Ectodermal cell (in vitro differentiated cells): ENCODE measurements at regions not wholly inside any gene's neighbourhood (a gene's known extent, or its start where the extent isn't known, plus 50 kb on each side); places are given as distances from the start of the nearest gene placed in this dataset.

ENCODE experiments used
- H3K27ac ChIP-seq: 2 replicates; pipeline ENCODE4 v1.7.0; 2013; ENCODE audit warnings: mild to moderate bottlenecking, low read depth, low read length; ENCODE audit not compliant: insufficient read depth, poor library complexity, severe bottlenecking
- H3K27me3 ChIP-seq: 2 replicates; pipeline ENCODE4 v1.7.0; 2013; ENCODE audit warnings: mild to moderate bottlenecking, low read length; ENCODE audit not compliant: insufficient read depth, control insufficient read depth, poor library complexity, severe bottlenecking
- H3K36me3 ChIP-seq: one replicate; pipeline ENCODE4 v1.7.0; 2013; ENCODE audit warnings: low read length; ENCODE audit not compliant: control insufficient read depth, insufficient read depth
- H3K4me1 ChIP-seq: one replicate; pipeline ENCODE4 v1.7.0; 2013; ENCODE audit warnings: low read length; ENCODE audit not compliant: control insufficient read depth, insufficient read depth
- H3K4me3 ChIP-seq: 2 replicates; pipeline ENCODE4 v1.7.0; 2013; ENCODE audit warnings: low read depth, low read length, control low read depth; ENCODE audit not compliant: insufficient read depth
- H3K9me3 ChIP-seq: 2 replicates; pipeline ENCODE4 v1.7.0; 2013; ENCODE audit warnings: mild to moderate bottlenecking, low read length, moderate library complexity; ENCODE audit not compliant: control insufficient read depth
- WGBS, 2 experiments: methylation state at CpG; one replicate each; pipeline ENCODE4 v1.1.7; 2013; ENCODE audit warnings: missing lambda C conversion rate in 2 of 2; 5-methylcytosine and 5-hydroxymethylcytosine counted together

- H3K27me3 ChIP-seq = no peaks in the 10 kb centered on the region
- no peak overlapping the region for H3K27ac ChIP-seq
- no peaks in the 10 kb centered on the region for H3K9me3 ChIP-seq
- WGBS, 2 experiments = 86 to 93% methylated on average over 10 to 11 of the region's 11 CpGs
- no peaks in the 10 kb centered on the region for H3K4me1 ChIP-seq
- H3K36me3 ChIP-seq = no peaks in the 10 kb centered on the region
- H3K4me3 ChIP-seq = no peak overlapping the region
Observed at GRCh38 chr4:187602339-187603092, 393.1 kb upstream of the ZFP42 start.

GRCh38 chr4:187603093-187604025, 392.2 kb upstream of the ZFP42 start:
- H3K4me1 ChIP-seq = no peaks in the 10 kb centered on the region
- no peaks in the 10 kb centered on the region for H3K27me3 ChIP-seq
- no peak overlapping the region for H3K27ac ChIP-seq
- WGBS, 2 experiments = 91 to 95% methylated on average over 4 to 5 of the region's 5 CpGs
- H3K4me3 ChIP-seq = no peak overlapping the region
- no peaks in the 10 kb centered on the region for H3K36me3 ChIP-seq
- no peaks in the 10 kb centered on the region for H3K9me3 ChIP-seq

GRCh38 chr4:187604984-187605383, 390.6 kb upstream of the ZFP42 start:
- no peak overlapping the region for H3K27ac ChIP-seq
- 62% methylated on average over 9 of the region's 9 CpGs for WGBS, 2 experiments
- no peak overlapping the region for H3K4me3 ChIP-seq
- no peaks in the 10 kb centered on the region for H3K9me3 ChIP-seq
- H3K36me3 ChIP-seq = no peaks in the 10 kb centered on the region
- H3K4me1 ChIP-seq = no peaks in the 10 kb centered on the region
- H3K27me3 ChIP-seq = no peaks in the 10 kb centered on the region

GRCh38 chr4:187606581-187606980, 389.0 kb upstream of the ZFP42 start:
- H3K4me1 ChIP-seq = no peaks in the 10 kb centered on the region
- no peaks in the 10 kb centered on the region for H3K36me3 ChIP-seq
- H3K27ac ChIP-seq = no peak overlapping the region
- 33 to 67% methylated on average over 1 of the region's 1 CpG for WGBS, 2 experiments
- no peaks in the 10 kb centered on the region for H3K9me3 ChIP-seq
- H3K27me3 ChIP-seq = no peaks in the 10 kb centered on the region
- no peak overlapping the region for H3K4me3 ChIP-seq

- Histone ChIP-seq H3K4me3 (no peak overlapping the region), H3K9me3 (no peaks in the 10 kb centered on the region), H3K27me3 (no peaks in the 10 kb centered on the region), H3K36me3 (no peaks in the 10 kb centered on the region), H3K27ac (no peak overlapping the region), H3K4me1 (no peaks in the 10 kb centered on the region)
- 100% methylated on average over 1 of the region's 1 CpG; no CpG with 5 or more reads in 1 of the 2 experiments for WGBS, 2 experiments
Observed at GRCh38 chr4:187608001-187608421, 387.6 kb upstream of the ZFP42 start.

GRCh38 chr4:187612301-187612700, 383.3 kb upstream of the ZFP42 start:
- Histone ChIP-seq H3K4me3 (no peak overlapping the region), H3K9me3 (no peaks in the 10 kb centered on the region), H3K36me3 (no peaks in the 10 kb centered on the region), H3K4me1 (no peaks in the 10 kb centered on the region), H3K27me3 (no peaks in the 10 kb centered on the region), H3K27ac (no peak overlapping the region)
- 93% methylated on average over 8 of the region's 8 CpGs for WGBS, 2 experiments

- no peaks in the 10 kb centered on the region for H3K36me3 ChIP-seq
- no peaks in the 10 kb centered on the region for H3K27me3 ChIP-seq
- no peaks in the 10 kb centered on the region for H3K4me1 ChIP-seq
- H3K9me3 ChIP-seq = no peaks in the 10 kb centered on the region
- no peak overlapping the region for H3K27ac ChIP-seq
- no peak overlapping the region for H3K4me3 ChIP-seq
- WGBS, 2 experiments = 94 to 95% methylated on average over 46 of the region's 46 CpGs
Observed at GRCh38 chr4:187613089-187613839, 382.3 kb upstream of the ZFP42 start.

GRCh38 chr4:187615972-187616371, 379.6 kb upstream of the ZFP42 start:
- H3K27me3 ChIP-seq = no peaks in the 10 kb centered on the region
- no peak overlapping the region for H3K4me3 ChIP-seq
- H3K9me3 ChIP-seq = no peaks in the 10 kb centered on the region
- 100% methylated on average over 1 of the region's 1 CpG; no CpG with 5 or more reads in 1 of the 2 experiments for WGBS, 2 experiments
- no peaks in the 10 kb centered on the region for H3K36me3 ChIP-seq
- no peak overlapping the region for H3K27ac ChIP-seq
- H3K4me1 ChIP-seq = no peaks in the 10 kb centered on the region

GRCh38 chr4:187617113-187617512, 378.5 kb upstream of the ZFP42 start:
- no peaks in the 10 kb centered on the region for H3K36me3 ChIP-seq
- H3K4me3 ChIP-seq = no peak overlapping the region
- no peaks in the 10 kb centered on the region for H3K4me1 ChIP-seq
- no peak overlapping the region for H3K27ac ChIP-seq
- no peaks in the 10 kb centered on the region for H3K27me3 ChIP-seq
- WGBS, 2 experiments = 95 to 100% methylated on average over 1 of the region's 1 CpG
- H3K9me3 ChIP-seq = no peaks in the 10 kb centered on the region
